GM20431 (cell line): ENCODE measurements at regions not wholly inside any gene's neighbourhood (a gene's known extent, or its start where the extent isn't known, plus 50 kb on each side); places are given as distances from the start of the nearest gene placed in this dataset.
"Not testable (repeated sequence)": the region's sequence is repeated elsewhere in the genome, so short reads cannot be mapped to it uniquely, and the experiment has no call there.

Source experiments
- in situ Hi-C: fragments of 300-500 bp; cut with MseI, MboI; formaldehyde crosslinking; loops from one replicate; pipeline ENCODE4 v1.15.0; 2020; ENCODE audit warnings: low sequenced_read_pairs; ENCODE audit not compliant: unreplicated experiment

DNA sequence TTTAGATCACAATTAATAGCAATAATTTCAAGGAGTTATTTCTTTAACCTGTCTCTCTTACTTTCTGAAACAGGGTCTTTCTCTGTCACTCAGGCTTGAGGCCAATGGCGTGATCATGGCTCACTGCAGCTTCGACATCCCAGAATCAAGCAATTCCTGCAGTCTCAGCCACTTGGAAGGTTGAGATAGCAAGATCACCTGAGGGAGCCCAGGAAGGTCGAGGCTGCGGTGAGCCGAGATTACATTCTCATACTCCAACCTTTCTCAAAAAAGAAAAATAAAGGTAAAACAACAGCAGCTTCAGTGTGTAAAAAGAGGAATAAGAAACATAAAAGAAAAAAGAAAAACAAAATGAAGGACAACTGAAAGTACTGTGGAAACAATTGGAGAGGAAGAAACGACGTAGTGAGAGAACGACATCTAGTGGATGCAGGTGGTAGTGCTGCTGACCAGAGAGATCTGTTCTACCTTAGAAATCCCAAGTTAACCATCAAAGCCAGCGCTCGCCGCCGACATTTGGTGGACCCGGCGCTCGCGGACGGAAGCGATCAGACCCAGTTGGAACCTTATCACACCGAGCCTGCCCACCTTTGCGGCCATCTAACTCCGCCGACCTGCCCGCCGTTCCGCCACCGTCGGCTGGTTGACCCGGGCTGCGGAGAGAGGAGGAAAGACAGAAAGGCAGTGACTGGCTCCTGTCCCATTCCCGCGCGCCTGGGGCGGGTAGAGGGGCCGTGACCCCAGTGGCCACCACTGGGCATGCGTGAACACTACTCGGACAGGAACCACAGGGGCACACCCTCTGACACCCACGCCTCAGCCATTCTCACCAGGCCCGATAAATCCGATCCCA, 196.1 kb downstream of the ALG10 start:
- in situ Hi-C loops: loop anchor here (10.0 kb wide), 1 partner anchor 94 kb away; no protein-coding TSS in a partner anchor

DNA sequence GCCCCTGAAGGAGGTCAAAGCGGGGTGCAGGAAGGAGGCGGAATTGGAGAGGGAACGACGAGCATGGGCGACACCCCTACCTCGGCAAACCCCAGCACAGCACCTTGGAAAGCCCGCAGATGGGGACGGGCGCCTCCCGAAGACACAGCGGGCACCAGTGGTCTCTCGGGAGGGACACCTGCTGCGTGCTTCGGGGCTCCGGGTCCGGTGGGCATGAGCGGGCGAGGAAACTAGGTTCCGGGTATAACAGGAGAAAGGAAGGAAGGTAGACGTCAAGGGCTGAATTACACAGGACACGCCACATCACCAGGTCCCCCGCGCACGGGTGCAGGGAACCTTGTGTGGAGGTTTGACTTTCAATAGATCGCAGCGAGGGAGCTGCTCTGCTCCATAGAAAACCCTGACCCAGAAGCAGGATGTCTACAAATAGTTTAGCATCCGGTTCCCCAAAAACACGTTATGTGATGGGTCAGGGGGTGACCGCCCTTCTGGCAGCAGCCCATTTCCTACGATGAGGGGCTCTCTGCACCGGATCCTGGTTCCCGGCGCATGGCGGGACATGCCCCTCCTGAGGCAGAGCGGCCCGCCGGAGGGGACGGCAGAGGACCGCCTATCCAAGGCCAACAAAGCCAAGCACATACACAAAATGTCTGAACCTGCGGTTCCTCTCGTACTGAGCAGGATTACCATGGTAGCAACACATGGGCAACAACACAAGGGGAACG, 196.9 kb downstream of the ALG10 start:
- in situ Hi-C loops: loop anchor here (10.0 kb wide), 1 partner anchor 94 kb away; no protein-coding TSS in a partner anchor

DNA sequence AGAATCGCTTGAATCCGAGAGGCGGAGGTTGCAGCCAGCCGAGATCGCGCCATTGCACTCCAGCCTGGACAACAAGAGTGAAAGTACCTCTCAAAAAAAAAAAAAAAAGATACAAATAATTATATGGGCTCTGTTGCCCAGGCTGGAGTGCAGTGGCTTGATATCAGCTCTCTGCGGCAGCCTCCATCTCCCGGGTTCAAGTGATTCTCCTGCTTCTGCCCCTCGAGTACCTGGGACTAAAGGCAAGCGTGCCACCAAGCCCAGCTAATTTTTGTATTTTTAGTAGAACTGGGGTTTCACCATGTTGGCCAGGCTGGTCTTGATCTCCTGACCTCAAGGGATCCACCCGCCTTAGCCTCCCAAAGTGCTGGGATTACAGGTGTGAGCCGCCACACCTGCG, 197.8 kb downstream of the ALG10 start:
- in situ Hi-C loops: not testable (repeated sequence)

DNA sequence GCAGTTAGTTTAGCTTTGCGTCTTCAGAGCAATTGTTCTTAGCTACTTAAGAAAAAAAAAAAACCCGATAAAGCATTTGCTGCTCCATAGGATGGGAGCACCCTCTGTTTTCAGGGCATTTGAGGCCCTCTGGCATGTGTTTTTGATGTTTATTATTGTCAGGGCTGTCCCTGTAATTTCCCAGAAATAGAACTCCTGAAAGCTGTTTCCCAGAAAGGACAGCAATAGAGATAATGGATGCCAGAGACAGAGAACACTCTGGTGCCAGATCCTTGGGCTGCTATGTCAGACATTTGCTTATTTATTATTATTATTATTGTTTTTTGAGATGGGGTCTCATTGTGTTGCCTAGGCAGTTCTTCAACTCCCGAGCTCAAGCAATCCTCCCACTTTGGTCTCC, 201.3 kb downstream of the ALG10 start:
- in situ Hi-C loops: no loop called here

DNA sequence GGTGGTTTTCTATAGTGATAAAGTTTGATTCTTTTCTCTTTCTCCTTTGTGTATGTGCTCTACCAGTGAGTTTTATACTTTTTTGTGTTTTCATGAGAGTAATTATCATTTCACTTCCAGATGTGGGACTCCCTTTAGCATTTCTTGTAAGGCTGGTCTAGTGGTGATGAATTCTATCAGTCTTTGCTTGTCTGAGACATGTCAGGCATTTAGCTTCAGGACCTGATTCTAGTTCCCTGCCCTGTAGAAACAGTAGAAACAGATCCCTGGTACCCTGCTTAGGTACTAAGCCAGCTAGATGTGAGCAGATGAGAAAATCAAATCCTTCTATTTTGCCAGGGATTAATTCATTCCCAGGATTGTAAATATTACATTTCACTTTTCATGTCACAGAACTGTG, 203.7 kb downstream of the ALG10 start:
- in situ Hi-C loops: not testable (repeated sequence)

DNA sequence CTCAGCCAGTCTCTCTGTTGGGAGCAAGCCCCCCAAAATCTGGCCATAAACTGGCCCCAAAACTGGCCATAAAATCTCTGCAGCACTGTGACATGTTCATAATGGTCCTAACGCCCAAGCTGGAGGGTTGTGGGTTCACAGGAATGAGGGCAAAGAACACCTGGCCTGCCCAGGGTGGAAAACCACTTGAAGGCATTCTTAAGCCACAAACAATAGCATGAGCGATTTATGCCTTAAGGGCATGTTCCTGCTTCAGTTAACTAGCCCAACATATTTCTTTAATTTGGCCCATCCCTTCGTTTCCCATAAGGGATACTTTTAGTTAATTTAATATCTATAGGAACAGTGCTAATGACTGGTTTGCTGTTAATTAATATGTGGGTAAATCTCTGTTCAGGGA, 205.8 kb downstream of the ALG10 start:
- in situ Hi-C loops: not testable (repeated sequence)

DNA sequence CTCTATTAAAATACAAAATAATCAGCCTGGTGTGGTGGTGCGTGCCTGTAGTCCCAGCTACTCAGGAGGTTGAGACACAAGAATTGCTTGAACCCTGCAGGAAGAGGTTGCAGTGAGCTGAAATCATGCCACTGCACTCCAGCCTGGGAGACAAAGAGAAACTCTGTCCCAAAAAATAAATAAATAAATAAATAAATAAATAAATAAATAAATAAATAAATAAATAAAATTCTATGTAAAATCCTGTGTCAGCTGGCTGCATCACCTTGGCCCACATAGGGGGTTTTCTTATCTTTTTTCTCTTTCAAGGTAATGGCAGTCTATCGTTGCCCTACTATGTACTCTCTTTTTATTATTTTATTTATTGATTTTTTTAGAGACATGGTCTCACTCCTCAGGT, 206.7 kb downstream of the ALG10 start:
- in situ Hi-C loops: not testable (repeated sequence)

DNA sequence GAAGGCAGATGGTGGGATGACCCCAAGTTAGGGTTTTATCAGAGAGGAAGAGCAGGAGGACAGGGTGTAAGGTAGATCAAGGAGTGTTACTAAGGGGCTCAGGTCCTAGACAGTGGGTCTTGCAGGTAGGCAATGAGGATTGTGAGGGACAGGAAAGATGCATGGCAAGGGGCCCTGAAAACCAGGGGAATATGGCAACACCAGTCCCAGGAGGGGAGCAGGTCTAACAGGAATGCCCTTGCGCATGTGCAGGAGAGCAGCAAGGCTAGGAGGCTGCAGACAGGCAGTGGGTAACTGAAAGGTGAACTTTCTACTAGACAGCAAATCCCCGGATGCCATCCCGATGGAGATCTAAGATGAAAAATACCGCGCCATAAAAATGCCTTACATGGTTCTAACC, 211.3 kb downstream of the ALG10 start:
- in situ Hi-C loops: no loop called here

DNA sequence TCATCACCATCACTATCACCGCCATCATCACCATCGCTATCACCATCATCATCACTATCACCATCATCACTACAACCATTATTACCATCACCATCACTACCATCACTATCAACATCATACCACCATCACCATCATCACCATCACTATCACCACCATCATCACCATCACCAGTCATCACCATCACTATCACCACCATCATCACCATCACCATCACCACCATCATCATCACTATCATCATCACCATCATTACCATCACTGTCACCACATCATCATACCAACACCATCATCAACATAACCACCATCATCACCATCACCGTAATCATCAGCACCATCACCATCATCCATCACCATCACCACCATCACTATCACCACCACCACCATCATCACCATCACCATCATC, 213.8 kb downstream of the ALG10 start:
- in situ Hi-C loops: no loop called here

DNA sequence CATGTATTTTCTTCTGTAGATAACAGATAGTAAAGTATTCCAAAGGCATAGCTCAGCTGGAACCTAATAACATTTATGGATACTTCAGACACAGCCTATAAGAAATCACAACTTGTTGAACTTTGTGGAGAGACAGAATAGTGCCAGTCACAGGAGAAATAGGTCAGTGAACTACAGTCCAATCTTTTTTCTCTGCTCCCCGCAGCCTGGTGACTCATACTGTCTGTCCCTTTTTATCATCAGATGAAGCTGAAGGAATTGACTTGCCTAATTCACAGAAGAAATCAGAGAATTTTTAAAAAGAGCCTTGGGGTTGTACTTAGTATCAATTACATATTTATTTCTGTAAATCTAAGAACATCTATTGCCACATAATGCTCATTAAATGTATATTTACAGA, 222.3 kb downstream of the ALG10 start:
- in situ Hi-C loops: no loop called here

DNA sequence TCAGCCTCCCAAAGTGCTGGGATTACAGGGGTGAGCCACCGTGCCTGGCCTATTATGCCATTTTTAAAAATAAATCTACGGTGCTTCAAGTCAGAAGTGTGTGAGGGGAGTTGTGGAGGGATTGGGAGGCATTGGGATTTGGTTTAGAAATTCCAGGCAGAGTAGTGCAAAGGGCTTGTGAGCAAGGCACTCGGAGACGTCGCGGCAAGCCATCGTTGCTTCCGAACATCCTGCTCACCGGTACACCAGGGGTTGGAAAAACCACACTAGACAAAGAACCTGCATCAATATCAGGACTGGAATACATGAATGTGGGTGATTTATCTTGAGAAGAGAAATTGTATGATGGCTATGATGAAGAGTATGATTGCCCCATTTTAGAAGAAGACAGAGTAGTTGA, 227.0 kb downstream of the ALG10 start:
- in situ Hi-C loops: no loop called here

DNA sequence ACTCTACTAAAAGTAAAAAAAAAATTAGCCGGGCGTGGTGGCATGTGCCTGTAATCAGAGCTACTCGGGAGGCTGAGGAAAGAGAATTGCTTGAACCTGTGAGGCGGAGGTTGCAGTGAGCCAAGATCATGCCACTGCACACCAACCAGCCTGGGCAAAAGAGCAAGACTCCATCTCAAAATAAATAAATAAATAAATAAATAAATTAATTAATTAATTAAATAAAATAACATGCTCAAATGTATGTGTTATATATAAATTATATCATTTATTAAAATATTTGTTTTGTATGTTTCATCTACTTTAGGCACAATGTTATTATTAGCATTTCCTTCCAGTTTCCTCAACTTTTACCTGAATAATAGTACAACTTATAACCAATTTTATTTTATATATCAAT, 229.6 kb downstream of the ALG10 start:
- in situ Hi-C loops: not testable (repeated sequence)

DNA sequence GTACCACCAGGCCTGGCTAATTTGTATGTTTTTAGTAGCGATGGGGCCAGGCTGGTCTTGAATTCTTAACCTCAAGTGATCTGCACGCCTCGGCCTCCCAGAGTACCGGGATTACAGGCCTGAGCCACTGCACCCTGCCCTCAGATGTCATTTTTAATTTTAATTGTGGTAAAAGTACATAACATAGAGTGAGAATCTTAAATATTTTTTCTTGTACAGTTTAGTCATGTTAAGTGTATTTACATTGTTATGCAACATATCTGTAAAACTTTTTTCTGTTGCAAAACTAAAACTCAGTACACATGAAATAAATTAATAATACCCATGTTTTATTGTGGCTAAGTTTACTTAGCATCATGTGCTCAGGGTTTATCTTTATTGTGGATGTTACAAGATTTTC, 231.4 kb downstream of the ALG10 start:
- in situ Hi-C loops: no loop called here

DNA sequence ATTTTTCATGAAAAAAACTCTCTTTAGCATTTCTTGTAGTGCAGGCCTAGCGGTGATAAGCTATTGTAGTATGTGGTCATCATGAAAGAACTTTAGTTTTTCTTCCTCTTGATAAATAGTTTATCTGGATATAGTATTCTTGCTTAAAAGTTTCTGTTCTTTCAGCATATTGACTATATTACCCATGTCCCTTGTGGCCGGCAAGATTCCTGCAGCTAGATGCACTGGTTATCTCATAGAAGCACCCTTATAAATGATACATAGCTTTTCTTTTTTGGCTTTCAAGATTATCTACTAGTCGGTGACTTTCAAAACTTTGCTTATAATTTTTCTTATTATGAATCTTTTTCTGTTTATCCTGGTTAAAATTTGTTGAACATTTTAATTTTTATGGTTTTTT, 234.8 kb downstream of the ALG10 start:
- in situ Hi-C loops: no loop called here

DNA sequence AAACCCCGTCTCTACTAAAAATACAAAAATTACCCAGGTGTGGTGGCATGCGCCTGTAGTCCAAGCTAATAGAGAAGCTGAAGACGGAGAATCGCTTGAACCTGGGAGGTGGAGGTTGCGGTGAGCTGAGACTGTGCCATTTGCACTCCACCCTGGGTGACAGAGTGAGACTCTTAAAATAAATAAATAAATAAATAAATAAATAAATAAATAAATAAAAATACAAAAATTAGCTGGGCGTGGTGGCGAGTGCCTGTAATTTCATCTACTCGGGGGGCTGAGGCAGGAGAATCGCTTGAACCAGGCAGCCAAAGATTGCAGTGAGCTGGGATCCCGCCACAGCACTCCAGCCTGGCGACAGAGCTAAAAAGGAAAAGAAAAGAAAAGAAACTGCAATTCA, 239.8 kb downstream of the ALG10 start:
- in situ Hi-C loops: not testable (repeated sequence)

DNA sequence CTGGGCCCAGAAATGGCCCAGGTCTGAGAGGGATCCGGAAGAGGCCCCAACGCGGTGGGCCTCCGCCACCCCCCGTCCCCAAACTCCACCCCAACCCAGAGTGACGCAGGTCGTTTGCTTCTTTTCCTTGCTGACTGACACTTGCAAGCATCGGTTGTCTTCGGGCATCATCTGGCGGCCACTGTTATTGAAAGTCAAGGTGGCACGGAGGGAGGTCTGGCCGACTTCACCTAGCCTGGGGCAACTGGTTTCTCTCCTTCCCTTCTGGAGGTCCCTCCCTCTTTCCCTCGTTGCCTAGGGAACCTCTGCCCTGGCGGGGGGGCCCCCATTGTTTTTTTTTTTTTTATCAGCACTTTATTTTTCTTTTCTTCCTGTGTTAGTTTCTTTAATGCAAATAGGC, 241.8 kb downstream of the ALG10 start:
- in situ Hi-C loops: no loop called here

DNA sequence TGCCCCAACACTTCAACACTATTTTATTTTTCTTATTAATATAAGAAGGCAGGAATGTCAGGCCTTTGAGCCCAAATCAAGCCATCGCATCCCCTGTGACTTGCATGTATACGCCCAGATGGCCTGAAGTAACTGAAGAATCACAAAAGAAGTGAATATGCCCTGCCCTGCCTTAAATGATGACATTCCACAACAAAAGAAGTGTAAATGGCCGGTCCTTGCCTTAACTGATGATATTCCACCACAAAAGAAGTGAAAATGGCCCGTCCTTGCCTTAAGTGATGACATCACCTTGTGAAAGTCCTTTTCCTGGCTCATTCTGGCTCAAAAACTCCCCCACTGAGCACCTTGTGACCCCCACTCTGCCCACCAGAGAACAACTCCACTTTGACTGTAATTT, 251.4 kb downstream of the ALG10 start:
- in situ Hi-C loops: not testable (repeated sequence)

DNA sequence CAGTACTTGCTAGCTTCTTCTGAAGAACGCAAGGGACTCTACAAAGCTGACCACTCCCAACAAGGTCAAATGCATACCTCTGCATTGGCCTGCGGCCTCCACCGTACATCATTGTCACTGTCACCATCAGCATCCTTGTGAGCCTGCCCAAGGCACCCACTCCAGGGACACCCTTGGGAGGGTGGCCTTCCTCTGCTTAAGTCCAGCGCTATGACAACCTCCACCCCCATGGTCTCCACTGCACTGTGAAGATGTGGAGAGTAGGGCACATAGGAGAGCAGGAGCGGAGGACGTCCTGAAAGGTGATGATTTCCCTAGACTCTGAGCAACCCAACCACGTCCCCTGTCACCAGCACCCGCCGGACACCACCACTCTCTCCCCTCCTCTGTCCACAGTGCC, 252.8 kb downstream of the ALG10 start:
- in situ Hi-C loops: no loop called here

DNA sequence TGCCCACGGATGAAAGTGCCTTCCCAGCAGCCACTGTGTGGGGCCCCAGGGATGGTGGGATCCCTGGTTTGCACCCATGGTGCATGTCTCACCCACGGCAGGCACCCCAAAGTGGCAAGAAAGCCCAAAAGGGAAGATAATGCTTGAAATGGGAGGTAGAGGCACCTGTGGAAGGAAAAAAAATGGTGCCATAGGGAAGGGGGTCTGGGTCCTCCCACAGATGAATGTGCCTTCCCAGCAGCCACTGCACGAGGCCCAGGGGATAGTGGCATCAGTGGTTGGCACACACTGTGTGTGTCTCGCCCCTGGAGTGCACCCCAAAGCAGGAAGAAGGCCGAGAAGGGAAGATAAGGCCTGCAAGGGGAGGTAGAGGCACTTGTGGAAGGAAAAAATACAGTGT, 264.2 kb downstream of the ALG10 start:
- in situ Hi-C loops: no loop called here

DNA sequence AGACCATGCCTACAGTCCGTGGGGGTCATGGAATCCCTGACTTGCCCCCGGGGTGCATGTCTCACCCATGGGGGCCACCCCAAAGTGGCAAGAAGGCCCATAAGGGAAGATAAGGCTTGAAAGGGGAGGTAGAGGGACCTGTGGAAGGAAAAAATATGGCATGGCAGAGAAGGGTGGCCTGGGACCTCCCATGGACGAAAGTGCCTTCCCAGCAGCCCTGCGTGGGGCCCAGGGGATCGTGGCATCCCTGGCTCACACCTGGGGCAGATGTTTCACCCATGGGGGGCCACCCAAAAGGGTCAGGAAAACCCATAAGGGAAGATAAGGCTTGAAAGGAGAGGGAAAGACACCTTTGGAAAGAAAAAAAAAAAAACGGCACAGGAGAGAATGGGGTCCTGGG, 264.6 kb downstream of the ALG10 start:
- in situ Hi-C loops: no loop called here

DNA sequence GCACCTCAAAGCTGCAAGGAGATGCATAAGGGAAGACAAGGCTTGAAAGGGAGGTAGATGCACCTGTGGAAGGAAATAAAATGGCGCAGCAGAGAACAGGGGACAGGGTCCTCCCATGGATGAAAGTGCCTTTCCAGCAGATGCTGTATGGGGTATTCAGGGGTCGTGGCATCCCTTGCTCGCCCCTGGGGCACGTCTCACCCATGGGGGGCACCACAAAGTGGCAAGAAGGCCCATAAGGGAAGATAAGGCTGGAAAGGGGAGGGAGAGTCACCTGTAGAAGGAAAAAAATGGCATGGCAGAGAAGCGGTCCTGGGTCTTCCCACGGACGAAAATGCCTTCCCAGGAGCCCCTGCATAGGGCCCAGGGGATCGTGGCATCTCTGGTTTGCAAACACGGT, 265.1 kb downstream of the ALG10 start:
- in situ Hi-C loops: no loop called here
